Loucy (cell line): ENCODE measurements at regions not wholly inside any gene's neighbourhood (a gene's known extent, or its start where the extent isn't known, plus 50 kb on each side); places are given as distances from the start of the nearest gene placed in this dataset.

Source experiments
- H2AFZ ChIP-seq: fragments of 200-600 bp; sonication (generic); 2 replicates; pipeline ENCODE4 v1.6.0; 2016; ENCODE audit warnings: antibody characterized with exemption, mild to moderate bottlenecking, low read length, moderate library complexity
- H3F3A ChIP-seq: fragments of 200-600 bp; 2 replicates; pipeline ENCODE4 v1.6.0; 2016; ENCODE audit warnings: antibody characterized with exemption, low read depth, mild to moderate bottlenecking
- H3K27me3 ChIP-seq: fragments of 200-600 bp; sonication (generic); 2 replicates; pipeline ENCODE4 v1.6.1; 2014; ENCODE audit warnings: low read length, mild to moderate bottlenecking; ENCODE audit not compliant: insufficient read depth, poor library complexity, severe bottlenecking
- H3K36me3 ChIP-seq: fragments of 200-600 bp; sonication (generic); 2 replicates; pipeline ENCODE4 v1.6.1; 2016; ENCODE audit warnings: low read length; ENCODE audit not compliant: insufficient read depth
- H3K4me1 ChIP-seq: fragments of 200-600 bp; sonication (generic); 2 replicates; pipeline ENCODE4 v1.5.1; 2014; ENCODE audit warnings: low read length, mild to moderate bottlenecking; ENCODE audit not compliant: insufficient read depth, poor library complexity, severe bottlenecking
- H3K4me2 ChIP-seq: fragments of 200-600 bp; sonication (generic); 2 replicates; pipeline ENCODE4 v1.6.0; 2014; ENCODE audit warnings: antibody characterized with exemption, low read length, low read depth, mild to moderate bottlenecking; ENCODE audit not compliant: poor library complexity, severe bottlenecking
- H3K4me3 ChIP-seq: fragments of 200-600 bp; sonication (generic); 2 replicates; pipeline ENCODE4 v1.5.1; 2014; ENCODE audit warnings: low read length, mild to moderate bottlenecking, mixed read lengths; ENCODE audit not compliant: poor library complexity, severe bottlenecking
- H3K79me2 ChIP-seq: fragments of 200-600 bp; sonication (generic); 2 replicates; pipeline ENCODE4 v1.6.1; 2014; ENCODE audit warnings: low read length; ENCODE audit not compliant: insufficient read depth
- H3K9ac ChIP-seq: fragments of 200-600 bp; sonication (generic); 2 replicates; pipeline ENCODE4 v1.6.0; 2014; ENCODE audit warnings: mild to moderate bottlenecking, low read depth, low read length, moderate library complexity; ENCODE audit not compliant: poor library complexity, severe bottlenecking
- H3K9me2 ChIP-seq: fragments of 200-600 bp; sonication (generic); replicated peaks from 2 replicates; pipeline ENCODE4 v1.6.1; 2016; ENCODE audit warnings: low read depth, low read length, mixed read lengths
- H3K9me3 ChIP-seq: fragments of 200-600 bp; sonication (generic); 2 replicates; pipeline ENCODE4 v1.6.1; 2014; ENCODE audit warnings: mild to moderate bottlenecking, antibody characterized with exemption, low read length, low read depth; ENCODE audit not compliant: insufficient read depth
- H4K20me1 ChIP-seq: fragments of 200-600 bp; sonication (generic); 2 replicates; pipeline ENCODE4 v1.6.0; 2014; ENCODE audit warnings: antibody characterized with exemption, low read length, mild to moderate bottlenecking; ENCODE audit not compliant: insufficient read depth, poor library complexity, severe bottlenecking
- CTCF ChIP-seq: fragments of 200-600 bp; sonication (generic); conservative IDR thresholded peaks from 2 replicates; pipeline ENCODE4 v1.5.1; 2014; ENCODE audit warnings: mild to moderate bottlenecking, antibody characterized with exemption, low read length
- EZH2phosphoT487 ChIP-seq: fragments of 200-600 bp; IDR thresholded peaks from 2 replicates; pipeline ENCODE4 v1.6.1; 2018; ENCODE audit warnings: antibody characterized with exemption, mild to moderate bottlenecking, moderate library complexity, borderline replicate concordance

GRCh38 chr6:90977513-90977912, 390.6 kb upstream of the MAP3K7 start:
- TF ChIP-seq CTCF (no peak), EZH2phosphoT487 (no peak)
- Histone ChIP-seq H3K36me3 (no peaks in the 10 kb centered on the region), H3K9me2 (no peaks in the 10 kb centered on the region), H3K9ac (no peak overlapping the region), H3K9me3 (no peaks in the 10 kb centered on the region), H3K4me2 (no peak overlapping the region), H3K4me1 (no peaks in the 10 kb centered on the region), H3F3A (no peaks in the 10 kb centered on the region), H4K20me1 (no peaks in the 10 kb centered on the region), H2AFZ (no peak overlapping the region), H3K4me3 (no peak overlapping the region), H3K27me3 (no peaks in the 10 kb centered on the region), H3K79me2 (no peaks in the 10 kb centered on the region)

- Histone ChIP-seq H4K20me1 (no peaks in the 10 kb centered on the region), H3K9me2 (no peaks in the 10 kb centered on the region), H3K9ac (no peak overlapping the region), H3K4me1 (no peaks in the 10 kb centered on the region), H3K9me3 (no peaks in the 10 kb centered on the region), H3F3A (no peaks in the 10 kb centered on the region), H3K36me3 (no peaks in the 10 kb centered on the region), H3K4me3 (no peak overlapping the region), H2AFZ (no peak overlapping the region), H3K79me2 (no peaks in the 10 kb centered on the region), H3K27me3 (no peaks in the 10 kb centered on the region), H3K4me2 (no peak overlapping the region)
- TF ChIP-seq CTCF (no peak), EZH2phosphoT487 (no peak)
These were observed 389.5 kb upstream of the MAP3K7 start for GRCh38 chr6:90976341-90976740.

- Histone ChIP-seq H3K4me1 (no peaks in the 10 kb centered on the region), H2AFZ (no peak overlapping the region), H3K27me3 (no peaks in the 10 kb centered on the region), H3K79me2 (no peaks in the 10 kb centered on the region), H3K9ac (no peak overlapping the region), H3K4me3 (no peak overlapping the region), H4K20me1 (no peaks in the 10 kb centered on the region), H3K9me2 (no peaks in the 10 kb centered on the region), H3K9me3 (no peaks in the 10 kb centered on the region), H3K4me2 (no peak overlapping the region), H3K36me3 (no peaks in the 10 kb centered on the region), H3F3A (no peaks in the 10 kb centered on the region)
- no peak for TF ChIP-seq EZH2phosphoT487
- TF ChIP-seq CTCF: no peak
These were observed 388.9 kb upstream of the MAP3K7 start for GRCh38 chr6:90975741-90976140.
